ENCODE measurements at regions not wholly inside any gene's neighbourhood (a gene's known extent, or its start where the extent isn't known, plus 50 kb on each side); places are given as distances from the start of the nearest gene placed in this dataset.

GRCh38 chr7:13061115-13061514 is 373.7 kb downstream of the ARL4A start:
- no peak for TF ChIP-seq POLR2AphosphoS5 (IDR thresholded peaks at IDR 0.05)
- no peak for TF ChIP-seq POLR2A (IDR thresholded peaks at IDR 0.05)

All from stomach (tissue), 4 donors.